Neuron (in vitro differentiated cells): ENCODE measurements at regions not wholly inside any gene's neighbourhood (a gene's known extent, or its start where the extent isn't known, plus 50 kb on each side); places are given as distances from the start of the nearest gene placed in this dataset.
"Not testable (repeated sequence)": the region's sequence is repeated elsewhere in the genome, so short reads cannot be mapped to it uniquely, and the experiment has no call there.

Experiments
- H2AFZ ChIP-seq: one replicate; pipeline ENCODE4 v1.6.1; 2013; ENCODE audit warnings: low read depth, mild to moderate bottlenecking, inconsistent platforms, low read length, moderate library complexity
- H3K27me3 ChIP-seq: one replicate; pipeline ENCODE4 v1.6.1; 2013; ENCODE audit warnings: low read length; ENCODE audit not compliant: insufficient read depth
- H3K36me3 ChIP-seq: one replicate; pipeline ENCODE4 v1.6.1; 2013; ENCODE audit warnings: low read length; ENCODE audit not compliant: insufficient read depth
- H3K4me1 ChIP-seq: one replicate; pipeline ENCODE4 v1.6.1; 2013; ENCODE audit warnings: low read length; ENCODE audit not compliant: insufficient read depth
- H3K4me3 ChIP-seq: 2 replicates; pipeline ENCODE4 v1.5.1; 2013; ENCODE audit warnings: mild to moderate bottlenecking, low read length, moderate library complexity
- H3K9me3 ChIP-seq: one replicate; pipeline ENCODE4 v1.6.1; 2013; ENCODE audit warnings: low read length

GRCh38 chrX:68990948-68991347, 162.1 kb downstream of the EFNB1 start:
- Histone ChIP-seq H2AFZ (no peak overlapping the region), H3K9me3 (no peaks in the 10 kb centered on the region), H3K36me3 (no peaks in the 10 kb centered on the region), H3K4me3 (no peak overlapping the region), H3K4me1 (peaks cover 8% of the 10 kb centered on the region), H3K27me3 (peaks cover 6% of the 10 kb centered on the region)

GRCh38 chrX:68989865-68990606, 161.2 kb downstream of the EFNB1 start:
- no peak overlapping the region for H2AFZ ChIP-seq
- H3K27me3 ChIP-seq, result peaks cover 6% of the 10 kb centered on the region
- H3K36me3 ChIP-seq, result no peaks in the 10 kb centered on the region
- no peaks in the 10 kb centered on the region for H3K9me3 ChIP-seq
- no peak overlapping the region for H3K4me3 ChIP-seq
- H3K4me1 ChIP-seq, result peaks cover 8% of the 10 kb centered on the region

DNA sequence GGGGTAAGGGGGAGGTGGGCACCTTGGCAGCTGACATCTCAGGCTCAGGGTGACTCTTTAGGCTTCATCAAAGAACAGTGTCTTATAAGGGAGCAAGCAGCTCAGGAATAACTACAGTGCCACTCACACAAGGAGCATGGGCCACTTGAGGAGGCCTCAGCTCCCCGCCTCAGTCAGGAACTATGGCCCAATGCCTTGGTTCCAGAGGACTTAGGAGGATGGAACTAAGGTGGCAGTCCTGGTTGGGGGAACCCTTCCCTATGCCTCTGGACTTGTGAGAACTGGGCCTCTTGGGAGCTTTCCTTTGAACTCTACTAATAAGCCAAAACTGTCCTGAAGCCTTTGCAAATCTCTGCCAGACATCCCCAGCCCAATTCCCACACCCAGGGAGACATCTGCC, 160.6 kb downstream of the EFNB1 start:
- Histone ChIP-seq H2AFZ (no peak overlapping the region), H3K9me3 (no peaks in the 10 kb centered on the region), H3K36me3 (no peaks in the 10 kb centered on the region), H3K4me1 (peaks cover 8% of the 10 kb centered on the region), H3K4me3 (no peak overlapping the region), H3K27me3 (peaks cover 6% of the 10 kb centered on the region)

- Histone ChIP-seq H3K27me3 (peaks cover 6% of the 10 kb centered on the region), H3K4me1 (peaks cover 8% of the 10 kb centered on the region), H2AFZ (no peak overlapping the region), H3K36me3 (no peaks in the 10 kb centered on the region), H3K9me3 (no peaks in the 10 kb centered on the region), H3K4me3 (no peak overlapping the region)
Measured at GRCh38 chrX:68988865-68989264, 160.0 kb downstream of the EFNB1 start.

DNA sequence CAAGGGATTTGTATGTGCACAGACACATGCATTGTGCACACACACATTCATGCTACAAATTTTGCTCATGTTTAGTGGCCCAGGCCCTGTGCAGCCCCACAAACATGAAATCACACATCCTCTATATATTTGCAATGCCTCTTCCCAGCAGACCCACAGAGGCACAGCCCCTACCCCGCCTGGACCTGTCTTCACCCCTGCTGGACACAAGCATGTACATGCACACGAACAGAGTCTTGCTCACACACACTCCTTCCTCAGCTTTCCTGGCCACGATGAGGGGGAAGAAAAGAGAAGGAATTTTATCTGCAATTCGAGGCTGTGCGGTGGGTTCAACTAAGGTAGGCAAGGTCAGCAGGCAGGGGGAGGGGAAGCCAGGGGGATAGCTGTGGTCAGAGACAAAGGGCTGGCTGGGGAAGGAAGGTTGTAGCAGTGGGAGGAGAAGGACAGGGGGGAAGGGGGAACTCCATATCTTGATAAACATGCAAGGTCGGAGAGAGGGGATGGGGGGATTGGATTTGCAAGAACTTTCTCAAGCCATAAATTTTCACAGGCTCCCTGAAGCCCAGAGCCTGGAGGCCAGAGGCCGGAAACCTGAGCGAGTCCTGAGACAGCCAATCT, 156.4 kb downstream of the EFNB1 start:
- Histone ChIP-seq H2AFZ (no peak overlapping the region), H3K4me1 (peaks cover 7% of the 10 kb centered on the region), H3K9me3 (no peaks in the 10 kb centered on the region), H3K36me3 (no peaks in the 10 kb centered on the region), H3K27me3 (peaks cover 6% of the 10 kb centered on the region), H3K4me3 (no peak overlapping the region)

- H2AFZ ChIP-seq, result no peak overlapping the region
- H3K36me3 ChIP-seq, result no peaks in the 10 kb centered on the region
- H3K27me3 ChIP-seq, result peaks cover 6% of the 10 kb centered on the region
- H3K9me3 ChIP-seq, result no peaks in the 10 kb centered on the region
- H3K4me1 ChIP-seq, result no peaks in the 10 kb centered on the region
- no peak overlapping the region for H3K4me3 ChIP-seq
Measured at GRCh38 chrX:68983004-68983857, 154.4 kb downstream of the EFNB1 start.

DNA sequence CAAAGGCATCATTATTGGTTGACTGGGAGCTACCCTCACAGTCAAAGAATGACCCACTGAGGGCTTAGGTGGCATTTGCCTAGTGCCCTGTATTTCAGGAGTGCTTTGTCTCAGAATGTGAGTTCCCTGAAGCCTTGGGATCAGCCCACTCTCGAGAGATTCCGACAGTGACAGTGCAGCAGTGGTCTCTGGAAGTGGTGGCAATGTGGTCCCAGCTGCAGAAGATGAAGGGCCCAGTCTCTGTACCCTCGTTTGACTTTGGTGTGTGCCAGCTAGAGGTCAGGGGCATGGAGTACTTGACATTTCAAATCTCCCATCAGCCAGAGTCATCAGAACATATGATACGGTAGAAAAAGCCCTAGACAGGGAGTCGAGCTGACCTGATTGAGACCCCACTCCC, 153.7 kb downstream of the EFNB1 start:
- Histone ChIP-seq H3K4me3 (no peak overlapping the region), H3K27me3 (peaks cover 7% of the 10 kb centered on the region), H2AFZ (no peak overlapping the region)

GRCh38 chrX:68980906-68981616, 152.2 kb downstream of the EFNB1 start:
- no peak overlapping the region for H3K4me3 ChIP-seq
- no peaks in the 10 kb centered on the region for H3K36me3 ChIP-seq
- peaks cover 7% of the 10 kb centered on the region for H3K27me3 ChIP-seq
- H3K4me1 ChIP-seq, result peaks cover 3% of the 10 kb centered on the region
- no peak overlapping the region for H2AFZ ChIP-seq
- H3K9me3 ChIP-seq, result no peaks in the 10 kb centered on the region

More for the DNA sequence above, 153.7 kb downstream of the EFNB1 start:
- H3K9me3 ChIP-seq, result no peaks in the 10 kb centered on the region
- peaks cover 3% of the 10 kb centered on the region for H3K4me1 ChIP-seq
- no peaks in the 10 kb centered on the region for H3K36me3 ChIP-seq

DNA sequence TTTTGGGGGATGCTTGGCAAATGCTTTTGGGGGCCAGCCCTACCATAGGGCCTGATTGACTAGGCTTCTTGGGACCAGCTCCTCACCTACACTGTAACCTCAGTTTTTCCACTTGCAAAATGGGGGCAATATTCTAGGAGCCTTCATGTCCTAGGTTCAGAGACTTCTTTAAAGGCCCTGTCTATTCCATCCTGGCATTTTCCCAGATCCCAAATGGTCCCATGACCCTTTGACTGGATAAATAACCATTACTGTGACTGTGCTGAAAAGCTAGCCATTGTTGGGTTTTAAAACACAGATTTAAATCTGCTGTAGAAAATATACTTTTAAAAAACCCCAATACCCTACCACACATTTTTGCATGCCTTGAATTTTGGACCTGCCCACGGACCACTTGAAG, 149.8 kb downstream of the EFNB1 start:
- no peak overlapping the region for H3K4me3 ChIP-seq
- H3K4me1 ChIP-seq, result peaks cover 3% of the 10 kb centered on the region
- peaks cover 7% of the 10 kb centered on the region for H3K27me3 ChIP-seq
- no peak overlapping the region for H2AFZ ChIP-seq
- no peaks in the 10 kb centered on the region for H3K9me3 ChIP-seq
- no peaks in the 10 kb centered on the region for H3K36me3 ChIP-seq

- Histone ChIP-seq H3K9me3 (no peaks in the 10 kb centered on the region), H3K4me1 (peaks cover 3% of the 10 kb centered on the region), H2AFZ (no peak overlapping the region), H3K27me3 (peaks cover 7% of the 10 kb centered on the region), H3K4me3 (no peak overlapping the region), H3K36me3 (no peaks in the 10 kb centered on the region)
Measured at GRCh38 chrX:68978255-68978654, 149.4 kb downstream of the EFNB1 start.

- H3K4me3 ChIP-seq, result no peak overlapping the region
- H3K4me1 ChIP-seq, result no peaks in the 10 kb centered on the region
- H2AFZ ChIP-seq, result no peak overlapping the region
- H3K9me3 ChIP-seq, result no peaks in the 10 kb centered on the region
- H3K36me3 ChIP-seq, result no peaks in the 10 kb centered on the region
- H3K27me3 ChIP-seq, result no peaks in the 10 kb centered on the region
Measured at GRCh38 chrX:68953331-68953730, 124.5 kb downstream of the EFNB1 start.

GRCh38 chrX:68951942-68952619, 123.3 kb downstream of the EFNB1 start:
- H3K36me3 ChIP-seq, H3K4me1 ChIP-seq, H2AFZ ChIP-seq, H3K9me3 ChIP-seq, H3K27me3 ChIP-seq, H3K4me3 ChIP-seq: not testable (repeated sequence)
